ENCODE measurements at regions not wholly inside any gene's neighbourhood (a gene's known extent, or its start where the extent isn't known, plus 50 kb on each side); places are given as distances from the start of the nearest gene placed in this dataset.
"Not testable (repeated sequence)": the region's sequence is repeated elsewhere in the genome, so short reads cannot be mapped to it uniquely, and the experiment has no call there.

DNA sequence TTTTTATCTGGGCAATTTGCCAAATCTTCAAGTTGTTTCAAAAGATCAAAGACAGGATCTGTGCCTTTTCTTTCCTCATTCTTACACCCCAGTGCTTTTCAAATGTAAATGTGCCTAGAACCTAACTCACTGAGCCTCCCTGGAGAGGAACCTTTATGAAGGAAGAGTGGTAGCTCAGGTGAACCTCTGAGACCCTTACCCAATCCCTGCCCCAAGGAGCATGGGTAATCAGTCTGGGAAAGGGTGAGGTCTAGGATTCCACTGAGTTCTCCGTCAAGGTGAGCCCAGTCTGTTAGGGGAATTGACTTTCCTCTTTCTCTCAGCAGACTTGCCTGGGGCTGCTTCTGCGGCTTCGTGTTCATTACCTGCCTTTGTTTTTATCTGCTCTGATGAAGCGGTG, 88.1 kb upstream of the MAP4K4 start:
- no peak overlapping the region for H3K27ac ChIP-seq (ENCODE audit: low read depth, low read length, severe bottlenecking)
- H3K4me3 ChIP-seq (ENCODE audit: extremely low read depth, insufficient read depth, low read length, poor library complexity, severe bottlenecking): no peak overlapping the region
- no peaks in the 10 kb centered on the region for H3K36me3 ChIP-seq (ENCODE audit: control insufficient read depth, insufficient read depth, low read length)
- no peaks in the 10 kb centered on the region for H3K9me3 ChIP-seq (ENCODE audit: control insufficient read depth, low read length)
- no peaks in the 10 kb centered on the region for H3K4me1 ChIP-seq (ENCODE audit: control insufficient read depth, insufficient read depth, low read length, poor library complexity, severe bottlenecking)
- WGBS, 2 experiments (ENCODE audit: insufficient coverage in 2 of 2): 75% methylated on average over 2 of the region's 4 CpGs; no CpG with 5 or more reads in 1 of the 2 experiments

DNA sequence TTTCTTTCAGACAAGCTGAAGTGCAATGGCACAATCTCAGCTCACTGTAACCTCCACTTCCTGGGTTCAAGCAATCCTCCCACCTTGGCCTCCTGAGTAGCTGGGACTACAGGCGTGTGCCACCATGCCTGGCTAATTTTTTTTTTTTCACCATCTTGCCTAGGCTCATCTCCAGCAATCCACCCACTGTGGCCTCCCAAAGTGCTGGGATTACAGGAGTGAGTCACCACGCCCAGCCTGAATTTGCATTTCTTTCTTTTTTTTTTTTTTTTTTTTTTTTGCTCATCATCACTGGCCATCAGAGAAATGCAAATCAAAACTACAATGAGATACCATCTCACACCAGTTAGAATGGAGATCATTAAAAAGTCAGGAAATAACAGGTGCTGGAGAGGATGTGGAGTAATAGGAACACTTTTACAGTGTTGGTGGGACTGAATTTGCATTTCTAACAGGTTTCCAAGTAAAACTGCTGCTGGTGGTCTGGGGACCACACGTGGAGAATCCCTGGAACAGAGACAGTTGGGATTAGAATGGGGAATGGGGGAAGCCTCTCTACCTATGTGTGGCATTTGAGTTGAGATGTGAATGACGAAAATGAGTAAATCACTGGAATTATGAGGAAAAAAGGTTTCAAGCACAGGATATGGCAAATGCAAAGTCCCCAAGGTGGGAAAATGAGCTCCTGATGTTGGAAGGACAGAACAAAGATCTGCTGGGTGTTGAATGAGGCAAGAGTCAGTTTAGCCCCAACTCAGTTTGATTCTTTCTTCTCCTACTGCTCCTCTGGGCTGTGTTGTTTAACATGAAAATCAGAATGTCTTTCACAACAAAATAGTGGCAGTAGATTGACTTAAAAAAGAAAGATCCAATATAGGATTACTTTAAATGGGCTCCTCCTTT, 88.8 kb upstream of the MAP4K4 start:
- Histone ChIP-seq H3K9me3 (ENCODE audit: control insufficient read depth, low read length) (no peaks in the 10 kb centered on the region), H3K4me3 (ENCODE audit: extremely low read depth, insufficient read depth, low read length, poor library complexity, severe bottlenecking) (no peak overlapping the region), H3K4me1 (ENCODE audit: control insufficient read depth, insufficient read depth, low read length, poor library complexity, severe bottlenecking) (no peaks in the 10 kb centered on the region), H3K36me3 (ENCODE audit: control insufficient read depth, insufficient read depth, low read length) (no peaks in the 10 kb centered on the region), H3K27ac (ENCODE audit: low read depth, low read length, severe bottlenecking) (no peak overlapping the region)
- WGBS, 2 experiments (ENCODE audit: insufficient coverage in 2 of 2): 66 to 67% methylated on average over 3 of the region's 4 CpGs

DNA sequence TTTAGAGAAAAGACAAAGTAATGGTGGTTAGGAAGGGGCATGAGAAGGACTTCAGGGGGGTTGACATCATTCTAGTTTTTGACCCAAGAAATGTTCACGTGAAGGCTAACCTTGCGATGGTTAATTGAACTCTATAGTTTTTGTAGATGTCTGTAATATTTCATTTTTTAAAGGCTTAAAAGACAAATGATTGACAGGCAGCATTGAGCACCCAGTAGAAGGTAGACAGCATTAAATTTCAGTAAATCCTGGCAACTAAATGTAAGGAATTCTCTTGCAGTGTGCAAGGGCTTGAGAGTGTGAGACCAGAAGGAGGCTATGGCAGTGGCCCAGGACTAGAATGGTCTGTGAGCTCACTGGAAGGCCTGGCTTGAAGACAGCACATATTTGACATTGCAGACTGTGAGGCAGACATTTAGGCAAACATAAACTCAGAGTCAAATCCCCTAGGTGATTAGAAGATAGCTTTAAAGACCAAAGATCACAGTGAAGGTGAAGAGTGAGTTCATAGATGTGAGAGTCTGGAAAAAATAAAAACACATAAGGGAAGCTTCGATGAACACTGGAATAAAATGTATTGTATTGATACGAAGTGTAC, 100.1 kb upstream of the MAP4K4 start:
- 94 to 100% methylated on average over 2 of the region's 4 CpGs for WGBS, 2 experiments (ENCODE audit: insufficient coverage in 2 of 2)

DNA sequence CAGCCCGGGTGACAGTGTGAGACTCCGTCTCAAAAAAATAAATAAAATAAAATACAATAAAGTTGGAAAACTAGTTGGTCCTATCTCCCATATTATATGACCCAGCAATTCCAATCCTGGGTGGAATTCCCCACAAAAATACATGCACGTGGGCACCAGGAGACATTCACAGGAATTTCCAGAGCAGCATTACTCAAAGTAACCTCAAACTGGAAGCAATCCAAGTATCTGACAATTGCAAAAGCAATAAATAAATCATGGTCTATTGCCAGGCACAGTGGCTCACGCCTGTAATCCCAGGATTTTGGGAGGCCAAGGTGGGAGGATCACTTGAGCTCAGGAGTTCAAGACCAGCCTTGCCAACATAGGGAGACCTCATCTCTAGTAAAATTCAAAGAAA, 101.2 kb upstream of the MAP4K4 start:
- Histone ChIP-seq H3K4me3 (ENCODE audit: extremely low read depth, insufficient read depth, low read length, poor library complexity, severe bottlenecking) (no peak overlapping the region), H3K9me3 (ENCODE audit: control insufficient read depth, low read length) (no peaks in the 10 kb centered on the region), H3K27ac (ENCODE audit: low read depth, low read length, severe bottlenecking) (no peak overlapping the region), H3K36me3 (ENCODE audit: control insufficient read depth, insufficient read depth, low read length) (no peaks in the 10 kb centered on the region), H3K4me1 (ENCODE audit: control insufficient read depth, insufficient read depth, low read length, poor library complexity, severe bottlenecking) (no peaks in the 10 kb centered on the region)
- 79 to 95% methylated on average over 2 of the region's 4 CpGs for WGBS, 2 experiments (ENCODE audit: insufficient coverage in 2 of 2)

More for the DNA sequence above, 100.1 kb upstream of the MAP4K4 start:
- Histone ChIP-seq H3K27ac (ENCODE audit: low read depth, low read length, severe bottlenecking) (no peak overlapping the region), H3K4me1 (ENCODE audit: control insufficient read depth, insufficient read depth, low read length, poor library complexity, severe bottlenecking) (no peaks in the 10 kb centered on the region), H3K36me3 (ENCODE audit: control insufficient read depth, insufficient read depth, low read length) (no peaks in the 10 kb centered on the region), H3K9me3 (ENCODE audit: control insufficient read depth, low read length) (no peaks in the 10 kb centered on the region), H3K4me3 (ENCODE audit: extremely low read depth, insufficient read depth, low read length, poor library complexity, severe bottlenecking) (no peak overlapping the region)

DNA sequence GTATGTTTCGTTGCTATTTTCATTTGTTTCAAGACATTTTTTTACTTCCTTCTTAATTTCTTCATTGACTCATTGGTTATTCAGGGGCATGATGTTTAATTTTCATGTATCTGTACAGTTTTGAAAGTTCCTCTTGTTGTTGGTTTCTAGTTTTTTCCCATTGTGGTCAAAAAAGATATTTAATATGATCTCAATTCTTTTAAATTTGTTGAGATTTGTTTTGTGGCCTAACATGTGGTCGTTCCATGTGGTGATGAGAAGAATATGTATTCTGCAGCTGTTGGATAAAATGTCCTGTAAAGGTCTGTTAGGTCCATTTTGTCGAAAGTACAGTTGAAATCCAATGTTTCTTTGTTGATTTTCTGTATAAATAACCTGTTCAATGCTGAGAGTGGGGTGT, 110.3 kb upstream of the MAP4K4 start:
- Histone ChIP-seq H3K9me3 (ENCODE audit: control insufficient read depth, low read length) (no peaks in the 10 kb centered on the region), H3K27ac (ENCODE audit: low read depth, low read length, severe bottlenecking) (no peak overlapping the region), H3K36me3 (ENCODE audit: control insufficient read depth, insufficient read depth, low read length) (no peaks in the 10 kb centered on the region), H3K4me3 (ENCODE audit: extremely low read depth, insufficient read depth, low read length, poor library complexity, severe bottlenecking) (no peak overlapping the region), H3K4me1 (ENCODE audit: control insufficient read depth, insufficient read depth, low read length, poor library complexity, severe bottlenecking) (no peaks in the 10 kb centered on the region)
- 81 to 86% methylated on average over 1 to 2 of the region's 3 CpGs for WGBS, 2 experiments (ENCODE audit: insufficient coverage in 2 of 2)

DNA sequence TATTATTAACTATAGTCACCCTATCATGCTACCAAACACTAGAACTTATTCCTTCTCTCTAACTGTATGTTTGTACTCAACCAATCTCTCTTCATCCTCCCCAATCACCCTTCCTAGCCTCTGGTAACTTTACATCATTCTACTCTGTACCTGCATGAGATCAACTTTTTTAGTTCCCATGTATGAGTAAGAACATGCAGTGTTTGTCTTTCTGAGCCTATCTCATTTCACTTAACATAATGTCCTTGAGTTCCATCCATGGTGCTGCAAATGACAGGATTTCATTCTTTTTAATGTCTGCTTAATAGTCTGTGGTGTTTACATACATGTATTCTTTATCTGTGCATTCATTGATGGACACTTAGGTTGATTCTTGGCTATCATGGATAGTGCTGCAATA, 108.9 kb upstream of the RFX8 start:
- Histone ChIP-seq H3K36me3 (ENCODE audit: control insufficient read depth, insufficient read depth, low read length) (no peaks in the 10 kb centered on the region), H3K27ac (ENCODE audit: low read depth, low read length, severe bottlenecking) (no peak overlapping the region), H3K9me3 (ENCODE audit: control insufficient read depth, low read length) (no peaks in the 10 kb centered on the region), H3K4me1 (ENCODE audit: control insufficient read depth, insufficient read depth, low read length, poor library complexity, severe bottlenecking) (no peaks in the 10 kb centered on the region), H3K4me3 (ENCODE audit: extremely low read depth, insufficient read depth, low read length, poor library complexity, severe bottlenecking) (no peak overlapping the region)

DNA sequence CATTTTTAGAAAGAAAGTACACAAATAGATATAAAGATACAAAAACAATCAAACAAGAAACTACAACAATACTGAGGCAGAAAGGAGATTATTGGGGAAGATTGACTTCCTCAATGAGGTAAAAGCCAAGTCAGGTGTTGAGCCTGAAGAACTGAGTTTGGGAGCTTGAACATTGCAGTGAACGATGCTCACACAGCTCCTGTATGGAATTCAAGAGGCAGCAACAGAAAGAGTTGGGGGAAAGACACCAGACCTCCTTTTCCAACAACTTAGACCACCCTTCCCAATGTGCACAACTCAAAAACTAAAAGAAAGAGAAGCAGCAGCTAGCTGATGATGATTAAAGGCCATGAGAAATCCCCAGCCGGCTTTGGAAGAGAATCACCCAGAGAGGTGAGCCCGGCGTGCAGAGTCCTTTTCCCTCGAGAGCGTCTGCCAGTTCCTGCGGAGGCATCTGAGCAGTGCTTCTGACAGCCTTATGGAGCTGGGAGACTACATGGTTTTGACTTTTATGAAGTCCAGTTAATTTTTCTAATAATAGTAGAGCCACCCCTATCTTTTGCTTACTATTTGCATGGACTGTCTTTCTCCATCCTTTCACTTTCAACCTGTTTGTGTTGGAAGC, 106.9 kb upstream of the RFX8 start:
- Histone ChIP-seq H3K27ac (ENCODE audit: low read depth, low read length, severe bottlenecking) (no peak overlapping the region), H3K4me3 (ENCODE audit: extremely low read depth, insufficient read depth, low read length, poor library complexity, severe bottlenecking) (no peak overlapping the region), H3K4me1 (ENCODE audit: control insufficient read depth, insufficient read depth, low read length, poor library complexity, severe bottlenecking) (no peaks in the 10 kb centered on the region), H3K36me3 (ENCODE audit: control insufficient read depth, insufficient read depth, low read length) (no peaks in the 10 kb centered on the region), H3K9me3 (ENCODE audit: control insufficient read depth, low read length) (no peaks in the 10 kb centered on the region)
- WGBS, 2 experiments (ENCODE audit: insufficient coverage in 2 of 2): 90 to 92% methylated on average over 4 to 5 of the region's 7 CpGs

DNA sequence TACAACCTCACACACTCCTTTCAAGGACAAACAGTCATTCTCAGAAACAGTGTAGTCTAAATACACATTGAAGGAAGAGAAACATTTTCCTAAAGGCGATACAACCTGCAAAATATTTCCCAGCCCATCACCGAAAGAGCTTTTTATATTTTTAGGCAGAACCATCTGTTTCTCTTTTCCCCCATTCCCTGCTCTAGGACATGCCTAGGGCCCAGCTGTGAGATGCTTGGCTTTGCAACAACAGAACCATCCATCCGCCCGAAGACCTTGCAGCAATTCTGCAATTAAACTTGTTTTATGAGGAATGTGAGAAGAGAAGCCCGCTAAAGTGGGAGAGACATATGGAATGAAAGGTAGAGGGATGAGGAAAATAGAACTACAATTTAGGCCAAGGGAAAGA, 105.6 kb upstream of the RFX8 start:
- 90 to 94% methylated on average over 2 to 4 of the region's 5 CpGs for WGBS, 2 experiments (ENCODE audit: insufficient coverage in 2 of 2)
- H3K9me3 ChIP-seq (ENCODE audit: control insufficient read depth, low read length): no peaks in the 10 kb centered on the region
- no peaks in the 10 kb centered on the region for H3K36me3 ChIP-seq (ENCODE audit: control insufficient read depth, insufficient read depth, low read length)
- no peak overlapping the region for H3K4me3 ChIP-seq (ENCODE audit: extremely low read depth, insufficient read depth, low read length, poor library complexity, severe bottlenecking)
- no peaks in the 10 kb centered on the region for H3K4me1 ChIP-seq (ENCODE audit: control insufficient read depth, insufficient read depth, low read length, poor library complexity, severe bottlenecking)
- no peak overlapping the region for H3K27ac ChIP-seq (ENCODE audit: low read depth, low read length, severe bottlenecking)

DNA sequence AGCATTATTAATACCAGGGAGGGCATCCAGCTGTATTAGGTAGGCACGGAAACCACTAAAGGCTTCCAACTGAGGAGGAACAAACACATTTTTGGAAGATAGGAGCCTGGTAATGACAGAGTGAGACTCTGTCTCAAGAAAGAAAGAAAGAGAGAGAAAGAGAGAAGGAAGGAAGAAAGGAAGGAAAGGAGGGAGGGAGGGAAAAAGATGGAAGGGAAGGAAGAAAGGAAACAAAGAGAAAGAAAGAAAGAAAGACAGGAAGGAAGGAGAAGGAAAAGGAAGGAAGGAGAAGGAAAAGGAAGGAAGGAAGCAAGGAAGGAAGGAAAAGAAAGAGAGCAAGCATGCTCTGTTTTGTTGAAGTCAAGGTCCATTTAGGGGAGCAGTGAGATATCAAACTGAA, 103.8 kb upstream of the RFX8 start:
- H3K36me3 ChIP-seq (ENCODE audit: control insufficient read depth, insufficient read depth, low read length): no peaks in the 10 kb centered on the region
- no peaks in the 10 kb centered on the region for H3K9me3 ChIP-seq (ENCODE audit: control insufficient read depth, low read length)
- no peaks in the 10 kb centered on the region for H3K4me1 ChIP-seq (ENCODE audit: control insufficient read depth, insufficient read depth, low read length, poor library complexity, severe bottlenecking)
- WGBS, 2 experiments (ENCODE audit: insufficient coverage in 2 of 2): 82 to 100% methylated on average over 1 of the region's 1 CpG
- no peak overlapping the region for H3K4me3 ChIP-seq (ENCODE audit: extremely low read depth, insufficient read depth, low read length, poor library complexity, severe bottlenecking)
- H3K27ac ChIP-seq (ENCODE audit: low read depth, low read length, severe bottlenecking): no peak overlapping the region

DNA sequence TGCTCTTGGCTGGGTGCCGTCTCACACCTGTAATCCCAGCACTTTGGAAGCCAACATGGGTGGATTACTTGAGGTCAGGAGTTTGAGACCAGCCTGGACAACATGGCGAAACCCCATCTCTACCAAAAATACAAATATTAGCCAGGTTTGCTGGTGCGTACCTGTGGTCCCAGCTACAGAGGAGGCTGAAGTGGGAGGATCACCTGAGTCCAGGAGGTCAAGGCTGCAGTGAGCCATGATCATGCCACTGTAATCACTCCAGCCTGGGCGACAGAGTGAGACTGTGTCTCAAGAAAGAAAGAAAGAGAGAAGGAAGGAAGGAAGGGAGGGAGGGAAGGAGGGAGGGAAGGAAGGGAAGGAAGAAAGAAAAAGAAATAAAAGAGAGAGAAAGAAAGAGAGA, 103.2 kb upstream of the RFX8 start:
- H3K27ac ChIP-seq (ENCODE audit: low read depth, low read length, severe bottlenecking); H3K36me3 ChIP-seq (ENCODE audit: control insufficient read depth, insufficient read depth, low read length); H3K4me1 ChIP-seq (ENCODE audit: control insufficient read depth, insufficient read depth, low read length, poor library complexity, severe bottlenecking); H3K4me3 ChIP-seq (ENCODE audit: extremely low read depth, insufficient read depth, low read length, poor library complexity, severe bottlenecking); H3K9me3 ChIP-seq (ENCODE audit: control insufficient read depth, low read length): not testable (repeated sequence)
- 85 to 100% methylated on average over 2 of the region's 4 CpGs for whole genome bisulfite sequencing, 2 experiments (ENCODE audit: insufficient coverage in 2 of 2)

DNA sequence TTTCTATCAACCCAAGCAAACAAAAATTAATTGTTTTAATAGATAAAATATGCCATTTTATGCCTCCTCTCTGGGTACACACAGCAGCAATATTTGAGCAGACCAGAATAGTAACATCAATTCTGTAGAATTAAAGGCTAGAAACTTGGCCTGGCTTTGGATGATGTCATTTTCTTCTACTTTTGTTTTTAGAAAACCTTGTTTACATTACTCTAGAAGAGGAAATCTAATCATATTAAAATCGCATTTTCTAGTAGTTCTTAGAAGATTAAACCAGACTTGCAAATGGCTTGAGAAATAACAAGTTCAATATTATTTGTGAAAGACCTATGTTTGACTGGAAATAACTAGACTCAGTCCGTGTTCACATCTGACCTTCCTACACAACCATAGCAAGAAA, 102.3 kb upstream of the RFX8 start:
- H3K36me3 ChIP-seq (ENCODE audit: control insufficient read depth, insufficient read depth, low read length): no peaks in the 10 kb centered on the region
- WGBS, 2 experiments (ENCODE audit: insufficient coverage in 2 of 2): no CpG with 5 or more reads among the region's 2 CpGs
- H3K27ac ChIP-seq (ENCODE audit: low read depth, low read length, severe bottlenecking): no peak overlapping the region
- no peaks in the 10 kb centered on the region for H3K9me3 ChIP-seq (ENCODE audit: control insufficient read depth, low read length)
- H3K4me1 ChIP-seq (ENCODE audit: control insufficient read depth, insufficient read depth, low read length, poor library complexity, severe bottlenecking): no peaks in the 10 kb centered on the region
- H3K4me3 ChIP-seq (ENCODE audit: extremely low read depth, insufficient read depth, low read length, poor library complexity, severe bottlenecking): no peak overlapping the region

All from mesodermal cell (in vitro differentiated cells).